GM13976 (cell line): ENCODE measurements at regions not wholly inside any gene's neighbourhood (a gene's known extent, or its start where the extent isn't known, plus 50 kb on each side); places are given as distances from the start of the nearest gene placed in this dataset.

ENCODE experiments used
- DNase-seq: peaks from one replicate; pipeline ENCODE4 v3.0.0; 2012; ENCODE audit warnings: low spot score
- CTCF ChIP-seq: IDR thresholded peaks from 2 replicates; pipeline ENCODE4 v1.5.1; 2012; ENCODE audit warnings: borderline replicate concordance, mild to moderate bottlenecking; ENCODE audit not compliant: insufficient read depth; ENCODE audit errors: extremely low read depth, missing control alignments, control extremely low read depth
- in situ Hi-C: fragments of 300-500 bp; cut with MboI; formaldehyde crosslinking; loops from one replicate; pipeline ENCODE4 v1.12.0; 2022; ENCODE audit warnings: low sequenced_read_pairs, mixed read lengths, inconsistent platforms; ENCODE audit not compliant: unreplicated experiment

- no peak for DNase-seq
- TF ChIP-seq CTCF = no peak
- in situ Hi-C loops = no loop called here
Measured at GRCh38 chr2:38432820-38433606, 55.9 kb upstream of the ATL2 start.

- no peak for DNase-seq
- in situ Hi-C loops = no loop called here
- TF ChIP-seq CTCF = no peak
Measured at GRCh38 chr2:38430597-38431207, 53.6 kb upstream of the ATL2 start.

- no peak for DNase-seq
- in situ Hi-C loops = no loop called here
- TF ChIP-seq CTCF = no peak
Measured at GRCh38 chr2:38430196-38430595, 53.1 kb upstream of the ATL2 start.

GRCh38 chr2:38427936-38428335 lies 50.9 kb upstream of the ATL2 start:
- in situ Hi-C loops = no loop called here
- no peak for TF ChIP-seq CTCF

GRCh38 chr2:38427054-38427453 lies 50.0 kb upstream of the ATL2 start:
- no peak for DNase-seq
- in situ Hi-C loops = no loop called here
- TF ChIP-seq CTCF = no peak

More at GRCh38 chr2:38427936-38428335, 50.9 kb upstream of the ATL2 start:
- DNase-seq = no peak
